ENCODE measurements at regions not wholly inside any gene's neighbourhood (a gene's known extent, or its start where the extent isn't known, plus 50 kb on each side); places are given as distances from the start of the nearest gene placed in this dataset.

DNA sequence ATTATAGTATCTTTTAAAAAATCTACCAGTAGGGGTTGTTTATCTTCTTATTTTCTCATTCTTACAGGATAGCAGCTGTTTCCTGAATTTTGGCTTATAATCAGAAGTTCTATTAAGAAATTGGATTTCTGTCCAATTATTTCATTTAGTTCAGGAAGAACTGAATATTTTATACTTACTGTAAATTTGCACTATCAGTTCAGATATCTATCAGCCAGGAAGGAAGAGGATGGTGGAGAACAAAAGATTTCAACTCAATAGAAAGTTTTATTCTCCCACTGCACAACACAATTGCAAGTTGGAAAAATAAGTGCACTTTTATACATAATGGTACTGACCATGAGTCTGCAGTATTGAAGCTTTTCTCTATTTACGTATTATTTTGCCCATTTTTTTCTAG lies 400.9 kb downstream of the PLOD2 start:
- FAIRE-seq, result no peak

DNA sequence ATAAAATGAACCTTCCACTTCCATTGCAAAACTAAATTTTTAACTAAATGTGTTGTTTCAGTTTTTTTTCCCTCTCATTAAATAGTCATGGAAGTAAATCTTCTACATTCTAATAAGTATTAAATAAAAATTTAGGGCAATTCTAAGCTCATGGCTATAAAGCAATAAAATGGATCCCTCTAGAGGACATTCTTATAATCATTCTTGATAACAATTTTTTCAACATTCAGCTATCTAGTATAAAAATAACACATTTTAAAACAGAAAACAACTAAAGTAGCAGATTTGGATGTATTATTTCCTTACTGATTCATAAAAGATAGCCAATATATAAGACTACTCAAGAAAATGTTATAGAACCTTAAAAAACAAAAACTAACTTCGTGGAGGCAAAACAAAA lies 393.1 kb downstream of the PLOD2 start:
- peak; percentile 94 for FAIRE-seq

DNA sequence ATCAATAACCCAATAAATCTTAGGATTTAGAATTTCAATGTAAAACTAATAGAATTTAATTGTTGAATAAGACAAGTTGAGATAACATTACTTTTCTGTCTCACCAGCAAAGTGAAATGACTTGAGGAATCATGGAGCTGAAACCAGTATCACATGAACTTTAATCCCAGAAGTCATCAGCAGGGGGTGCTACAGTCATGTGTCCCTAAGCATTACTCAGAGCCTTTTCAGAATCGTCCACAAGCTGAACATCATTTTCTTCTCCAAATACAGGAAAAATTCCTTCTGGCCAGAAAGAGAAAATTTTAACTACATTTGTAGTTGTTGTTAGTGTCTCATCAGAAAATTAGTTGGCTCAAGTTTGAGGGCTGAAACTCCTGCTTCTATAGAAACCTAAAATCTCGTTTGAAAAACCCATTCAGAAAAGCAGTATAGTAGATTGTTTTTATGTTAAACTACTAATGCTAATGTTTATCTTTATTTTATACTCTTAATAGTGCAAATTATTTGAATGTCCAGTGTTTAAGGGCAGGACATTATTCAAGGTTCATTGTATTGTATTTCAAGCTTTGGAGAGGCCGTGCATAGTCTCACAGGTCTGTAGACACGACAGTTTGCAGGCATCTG lies 384.1 kb downstream of the PLOD2 start:
- no peak for FAIRE-seq

DNA sequence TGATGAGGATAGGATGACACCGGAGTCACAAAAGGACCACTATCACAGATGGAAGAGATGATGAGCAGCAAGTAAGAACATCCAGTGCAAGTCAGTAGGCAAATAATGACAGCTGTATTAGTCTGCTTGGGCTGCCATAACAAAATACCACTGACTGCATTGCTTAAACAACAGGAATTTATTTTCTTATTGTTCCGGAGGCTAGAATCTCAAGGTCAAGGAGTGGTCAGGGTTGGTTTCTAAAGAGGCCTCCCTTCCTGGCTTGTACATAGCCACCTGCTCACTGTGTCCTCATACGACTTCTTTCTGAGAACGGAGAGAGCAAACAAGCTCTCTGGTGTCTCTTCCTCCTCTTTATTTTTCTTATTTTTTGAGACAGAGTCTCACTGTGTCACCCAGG lies 380.7 kb downstream of the PLOD2 start:
- FAIRE-seq, result no peak

DNA sequence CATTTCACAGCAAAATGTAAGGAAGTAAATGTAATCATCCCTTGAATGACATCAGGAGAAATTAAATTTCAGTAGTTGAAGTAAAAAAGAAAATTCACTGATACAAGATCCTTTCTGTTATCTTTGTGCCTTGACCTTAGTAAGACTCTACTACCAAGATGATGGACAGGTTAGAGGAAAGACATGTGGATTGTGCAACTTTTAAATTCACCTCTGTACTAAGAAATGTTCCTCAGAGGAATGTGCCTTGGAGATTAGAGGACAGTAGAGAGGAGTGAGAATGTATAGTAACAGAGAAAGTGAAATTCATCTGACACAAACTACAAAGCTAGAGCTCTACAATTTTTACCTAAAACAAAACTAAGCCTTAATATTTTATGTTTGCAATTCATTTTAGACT lies 375.3 kb downstream of the PLOD2 start:
- no peak for FAIRE-seq

DNA sequence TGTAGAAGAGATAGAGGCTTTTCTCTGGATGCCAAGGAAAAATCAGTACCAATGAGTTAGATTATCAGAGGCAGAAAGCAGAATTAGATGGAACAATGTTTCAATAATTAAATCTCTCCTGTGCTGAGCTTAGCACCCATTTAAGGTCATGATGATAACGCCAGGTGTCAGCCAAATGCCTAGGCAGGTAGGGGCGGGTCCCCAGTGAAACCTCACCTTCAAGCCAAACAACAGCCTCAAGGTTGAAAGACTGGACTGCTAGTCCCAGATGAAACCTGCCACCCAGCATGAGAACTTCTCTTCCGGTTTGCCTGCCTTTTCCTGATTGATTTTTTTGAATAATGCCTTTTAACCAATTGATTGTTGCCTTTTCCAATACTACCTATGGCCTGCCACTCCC lies 363.0 kb downstream of the PLOD2 start:
- FAIRE-seq, result no peak

DNA sequence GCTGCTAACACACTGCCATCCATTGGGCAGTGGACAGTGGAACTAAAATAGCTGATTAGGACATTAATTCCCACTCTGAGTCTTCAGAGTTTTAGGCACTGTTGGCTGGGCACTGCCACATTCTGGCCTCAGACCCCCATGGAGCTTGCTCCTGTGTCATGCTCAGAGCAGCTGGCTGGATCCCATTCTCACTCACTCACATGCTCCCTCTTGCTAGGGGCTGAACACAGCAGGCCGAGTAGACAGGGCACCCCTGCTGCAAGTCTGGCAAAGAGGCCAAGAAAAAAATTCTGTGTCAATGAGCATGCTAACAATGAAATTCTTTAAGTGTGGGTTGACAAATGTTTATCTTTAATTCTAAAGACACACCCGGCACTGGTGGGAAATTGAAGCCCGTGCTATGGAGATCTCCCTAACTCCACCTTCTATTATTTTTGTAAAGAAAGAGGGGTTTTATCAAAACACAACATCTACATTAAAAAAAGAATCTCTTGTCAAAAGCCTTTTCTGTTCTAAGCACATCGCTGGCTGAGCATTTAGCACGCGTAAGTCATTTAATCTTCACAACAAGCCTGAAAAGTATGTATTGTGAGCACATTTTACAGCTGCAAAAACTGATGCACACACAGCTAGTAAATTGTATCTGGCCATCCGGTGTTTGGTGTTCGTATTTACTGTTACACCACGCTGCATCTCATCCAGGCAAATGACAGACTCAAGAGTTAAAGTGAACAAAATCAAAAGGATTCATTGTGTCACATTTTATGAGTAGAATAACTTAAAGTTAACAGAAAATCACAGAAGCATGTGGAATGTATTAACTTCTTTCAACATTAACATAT lies 362.1 kb downstream of the PLOD2 start:
- peak; percentile 45 for FAIRE-seq

DNA sequence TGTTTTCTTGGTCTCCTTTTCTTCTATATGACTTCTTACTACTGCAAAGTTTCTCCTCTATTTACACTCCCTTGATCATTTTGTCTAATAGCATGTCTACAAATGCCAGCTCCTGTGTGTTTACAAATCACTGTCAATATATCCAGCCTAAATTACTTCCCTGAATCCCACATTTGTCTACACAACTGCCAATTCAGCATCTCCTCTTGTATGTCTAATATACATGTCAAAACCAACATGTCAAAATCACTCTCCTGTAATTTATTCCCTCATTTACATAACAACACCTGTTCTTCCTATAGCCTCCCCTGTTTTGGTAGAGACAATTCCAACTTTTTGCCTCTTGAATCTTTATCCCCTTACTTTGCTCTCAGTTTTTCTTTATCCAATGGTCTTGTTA lies 359.3 kb downstream of the PLOD2 start:
- FAIRE-seq, result no peak

DNA sequence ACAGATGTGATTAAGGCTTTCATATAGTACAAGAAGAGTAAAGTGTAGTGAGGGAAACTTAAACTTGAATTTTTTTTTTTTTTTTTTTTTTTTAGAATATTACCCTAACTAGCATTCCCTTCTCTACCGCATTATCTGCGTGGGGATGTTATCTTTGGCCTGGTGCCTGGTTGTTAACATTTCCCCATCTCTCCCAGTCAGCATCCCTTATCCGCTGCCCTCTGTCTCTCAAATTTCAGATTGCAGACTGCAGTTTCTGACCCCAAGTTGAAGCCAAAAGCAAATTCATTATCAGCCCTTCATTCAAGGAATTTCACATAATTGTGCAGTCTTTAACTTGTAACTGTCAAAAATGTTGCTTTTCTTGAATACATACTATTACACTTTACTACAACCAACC lies 353.0 kb downstream of the PLOD2 start:
- no peak for FAIRE-seq

DNA sequence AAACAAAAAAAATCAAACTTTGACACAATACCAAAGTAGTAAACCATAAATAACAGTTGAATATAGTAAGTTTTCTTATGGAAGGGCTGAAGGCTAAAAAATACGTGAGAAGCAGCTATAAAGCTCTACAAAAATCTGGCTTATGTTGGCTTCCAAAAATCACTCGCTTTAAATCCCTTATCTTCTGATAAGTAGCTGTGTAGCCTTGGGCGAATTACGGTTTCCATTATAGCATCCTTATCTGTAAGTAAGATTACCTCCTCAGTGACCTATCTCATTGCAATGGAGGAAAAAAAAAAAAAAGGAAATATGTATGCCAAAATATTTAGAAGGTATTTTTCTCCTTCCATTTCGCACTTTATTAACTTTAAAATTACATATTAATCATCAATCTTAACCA lies 348.6 kb downstream of the PLOD2 start:
- no peak for FAIRE-seq

DNA sequence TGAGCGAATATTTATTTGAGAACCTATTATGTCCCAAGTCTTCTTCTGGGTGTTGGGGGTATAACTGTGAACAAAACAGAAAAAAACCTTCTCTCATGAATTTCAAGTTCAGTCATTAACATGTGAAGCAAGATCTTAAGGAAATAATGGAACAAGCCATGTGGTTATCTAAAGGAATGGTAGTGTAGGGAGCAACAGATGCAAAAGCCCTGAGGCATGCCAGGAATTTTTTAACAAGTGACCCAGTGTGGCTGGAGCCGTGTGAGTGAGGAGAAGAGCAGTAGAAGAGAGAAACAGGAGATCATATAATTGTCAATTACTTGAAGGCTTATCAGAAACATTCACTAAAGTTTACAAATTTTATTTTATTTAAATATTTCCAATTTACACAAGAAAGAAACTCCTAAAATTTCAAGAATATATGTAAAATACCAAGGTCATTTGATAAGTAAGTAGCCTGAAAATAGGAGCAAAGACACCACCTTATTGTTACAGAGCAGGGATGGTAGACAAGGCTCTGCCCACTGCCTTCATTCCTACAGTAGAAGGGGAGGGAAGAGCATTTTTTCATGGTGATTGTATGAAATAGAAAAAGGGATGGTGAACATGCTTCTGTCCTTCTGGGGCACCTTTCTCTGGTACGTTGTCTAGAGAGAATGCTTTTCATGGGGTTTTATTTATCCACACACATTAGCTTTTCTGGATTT lies 345.1 kb downstream of the PLOD2 start:
- FAIRE-seq, result no peak

DNA sequence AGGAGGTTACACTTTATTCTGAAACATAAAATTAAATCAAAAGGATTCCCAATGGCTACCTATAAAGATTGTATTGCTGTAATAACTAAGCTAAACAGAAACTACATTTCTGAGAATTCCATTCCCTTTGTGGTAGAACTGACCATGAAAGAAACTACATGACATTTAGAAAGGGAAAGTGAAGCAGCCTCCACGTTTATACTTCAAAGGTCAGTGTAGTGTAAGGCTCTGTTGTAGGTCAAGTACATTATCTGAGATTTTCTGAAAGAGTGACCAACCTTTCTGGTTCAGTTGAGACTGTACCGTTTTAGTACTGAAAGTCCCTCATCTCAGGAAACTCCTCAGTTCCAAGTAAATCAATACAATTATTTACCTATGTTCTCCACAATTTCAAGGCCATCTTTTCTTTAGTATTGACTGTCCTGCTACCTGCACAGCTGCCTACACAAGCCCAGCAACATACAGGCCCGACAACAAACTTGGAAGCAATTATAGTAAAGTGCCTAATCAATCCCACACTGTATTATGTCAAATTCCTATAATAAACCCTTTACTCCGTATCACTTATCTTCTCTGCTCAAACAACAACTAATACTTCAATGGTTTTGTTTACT lies 343.0 kb downstream of the PLOD2 start:
- no peak for FAIRE-seq

DNA sequence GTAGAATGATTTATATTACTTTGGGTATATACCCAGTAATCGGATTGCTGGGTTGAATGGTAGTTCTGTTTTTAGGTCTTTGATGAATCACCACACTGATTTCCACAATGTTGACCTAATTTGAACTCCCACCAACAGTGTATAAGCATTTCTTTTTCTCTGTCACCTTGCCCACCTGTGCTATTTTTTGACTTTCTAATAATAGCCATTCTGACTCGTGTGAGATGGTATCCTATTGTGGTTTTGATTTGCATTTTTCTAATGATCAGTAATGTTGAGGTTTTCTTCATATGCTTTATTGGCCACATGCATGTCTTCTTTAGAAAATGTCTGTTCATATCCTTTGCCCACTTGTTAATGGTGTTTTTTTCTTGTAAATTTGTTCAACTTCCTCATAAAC lies 340.8 kb downstream of the PLOD2 start:
- no peak for FAIRE-seq

DNA sequence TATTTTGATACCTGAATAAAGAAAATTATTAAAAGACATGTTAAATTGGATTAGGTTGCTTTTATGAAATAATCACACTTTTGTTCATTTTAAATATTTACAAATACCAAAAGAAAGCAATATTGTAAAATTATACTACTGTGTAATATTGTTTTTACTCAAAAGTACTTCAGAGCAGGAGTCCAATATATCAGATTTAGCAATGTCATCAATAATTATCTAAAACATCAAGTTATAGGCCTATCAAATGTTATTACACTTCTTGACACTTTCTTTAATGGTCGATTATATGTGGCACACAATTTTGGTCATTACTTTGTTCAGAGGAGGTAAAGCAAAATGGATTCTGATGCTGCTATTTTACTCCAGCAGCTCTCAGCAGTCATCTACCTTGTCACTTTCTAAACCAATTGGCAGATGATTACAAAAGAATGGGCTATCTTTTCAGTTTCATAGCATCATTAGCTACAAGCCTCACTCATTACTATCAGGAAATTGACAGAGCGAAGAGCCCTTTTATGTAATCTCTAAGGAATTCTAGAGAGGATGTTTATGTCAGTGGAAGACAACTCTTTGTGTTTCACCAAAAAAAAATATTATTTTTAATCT lies 318.6 kb downstream of the PLOD2 start:
- FAIRE-seq, result no peak

DNA sequence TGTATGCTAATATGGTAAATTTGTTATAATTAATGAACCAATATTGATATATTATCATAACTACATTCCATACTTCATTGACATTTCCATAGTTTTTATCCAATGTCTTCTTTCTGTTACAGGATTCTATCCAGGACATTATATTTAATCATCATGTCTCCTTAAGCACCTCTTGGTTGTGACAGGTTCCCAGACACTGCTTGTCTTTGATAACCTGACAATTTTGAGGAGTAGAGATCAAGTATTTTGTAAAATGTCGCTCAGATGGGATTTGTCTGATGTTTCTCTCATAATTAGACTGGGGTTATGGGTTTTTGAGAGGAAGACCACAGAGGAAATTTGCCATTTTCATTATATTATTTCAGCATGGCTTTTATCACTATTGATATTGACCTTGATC lies 317.4 kb downstream of the PLOD2 start:
- no peak for FAIRE-seq

DNA sequence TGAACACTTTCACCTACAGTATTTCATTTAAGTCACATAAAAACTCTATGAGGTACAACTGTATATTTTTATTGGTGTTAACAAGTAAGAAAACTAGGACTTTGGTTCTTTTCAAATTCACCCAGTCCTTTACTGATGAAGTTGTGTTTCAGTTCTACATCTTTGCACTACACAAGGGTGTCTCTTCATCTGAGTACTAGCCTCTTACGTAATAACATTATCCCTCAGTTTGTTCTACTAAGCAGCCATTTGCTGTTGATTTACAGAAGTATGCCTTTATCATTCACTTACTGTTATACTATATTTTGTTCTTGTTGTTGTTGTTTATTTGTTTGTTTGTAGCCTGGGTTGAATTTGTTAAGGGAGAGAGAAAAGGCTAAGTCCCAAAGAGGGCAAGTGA lies 311.9 kb downstream of the PLOD2 start:
- no peak for FAIRE-seq

DNA sequence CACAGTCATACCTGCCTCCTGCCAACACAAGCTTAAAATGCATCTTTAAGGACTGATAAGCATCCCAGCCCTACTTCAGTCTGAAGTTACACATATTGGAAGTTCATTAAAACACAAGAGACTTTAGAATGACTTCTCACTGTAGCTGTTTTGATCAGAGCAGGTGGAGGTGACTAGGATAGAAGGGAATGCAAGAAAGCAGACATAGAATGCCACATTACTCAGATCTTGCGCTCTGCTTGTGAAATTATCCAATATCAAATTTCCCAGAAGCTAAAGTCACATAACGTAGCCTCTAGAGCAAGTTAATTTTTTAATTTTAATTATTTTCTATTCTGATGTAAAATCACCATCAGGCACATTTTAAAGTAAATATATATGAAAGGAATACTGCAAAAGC lies 306.5 kb downstream of the PLOD2 start:
- no peak for FAIRE-seq

DNA sequence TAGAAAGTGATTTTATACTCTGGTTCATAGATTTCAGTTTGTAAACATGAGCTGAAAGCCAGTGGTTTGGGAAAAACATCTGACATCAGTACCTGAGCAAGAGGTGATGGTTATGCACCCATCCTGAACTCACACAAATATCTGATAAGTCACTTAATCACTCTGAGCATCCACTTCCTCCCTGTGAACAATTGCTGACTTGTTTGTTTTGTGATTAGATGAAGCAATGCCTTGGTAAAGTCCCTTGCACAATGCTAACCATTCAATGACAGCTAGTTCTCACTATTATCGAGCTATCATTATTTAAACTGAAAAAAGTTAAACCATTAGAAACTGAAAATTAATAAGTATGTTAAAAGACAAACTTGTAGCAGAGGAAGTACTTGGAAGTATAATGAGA lies 303.0 kb downstream of the PLOD2 start:
- peak; percentile 29 for FAIRE-seq

DNA sequence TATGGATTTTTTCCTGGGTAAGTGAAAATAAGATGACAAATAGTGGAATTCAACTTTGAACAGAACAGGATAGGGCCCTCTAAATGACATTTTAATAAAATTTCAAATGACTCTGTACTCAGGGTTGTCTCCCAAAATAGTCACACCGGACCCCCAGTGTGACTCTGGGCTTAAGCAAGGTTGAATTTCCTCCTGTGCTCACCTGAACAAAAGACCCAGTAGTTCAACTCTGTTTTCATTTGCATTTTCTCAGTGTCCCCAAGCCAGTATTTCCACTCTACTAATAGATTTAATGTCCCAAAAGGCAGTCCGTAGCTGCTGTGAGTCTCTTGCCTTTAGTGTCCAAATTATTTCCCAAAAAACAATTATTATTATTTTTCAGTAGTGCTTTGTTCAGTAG lies 296.6 kb downstream of the PLOD2 start:
- FAIRE-seq, result no peak

DNA sequence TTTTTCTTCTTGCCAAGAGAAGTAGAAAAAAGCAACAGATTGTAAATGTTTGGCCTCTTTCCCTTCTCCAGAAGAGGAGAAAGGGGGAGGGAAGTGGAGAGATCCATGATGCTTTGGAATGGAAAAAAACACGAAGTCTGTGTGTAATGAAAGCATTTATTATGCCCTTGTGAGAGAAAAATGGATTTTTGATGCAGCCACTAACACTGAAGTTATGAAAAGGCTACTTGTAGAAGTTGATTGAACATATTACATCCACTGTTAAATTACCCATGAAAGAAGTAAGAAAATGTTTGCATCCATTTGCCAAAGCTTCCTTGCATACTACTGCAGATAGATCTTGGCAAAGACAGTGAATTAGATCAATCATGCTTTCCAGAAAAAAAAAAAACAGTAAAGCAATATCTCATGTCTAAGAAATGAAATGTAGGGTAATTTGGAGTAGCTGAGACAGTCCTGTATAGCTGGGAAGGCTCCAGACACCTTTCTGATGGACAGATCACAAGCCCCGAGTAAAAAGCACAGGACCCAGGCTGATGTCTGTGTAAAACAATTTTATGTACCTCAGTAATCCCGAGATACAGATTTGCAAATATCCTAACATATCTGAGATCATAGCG lies 295.5 kb downstream of the PLOD2 start:
- FAIRE-seq, result no peak

DNA sequence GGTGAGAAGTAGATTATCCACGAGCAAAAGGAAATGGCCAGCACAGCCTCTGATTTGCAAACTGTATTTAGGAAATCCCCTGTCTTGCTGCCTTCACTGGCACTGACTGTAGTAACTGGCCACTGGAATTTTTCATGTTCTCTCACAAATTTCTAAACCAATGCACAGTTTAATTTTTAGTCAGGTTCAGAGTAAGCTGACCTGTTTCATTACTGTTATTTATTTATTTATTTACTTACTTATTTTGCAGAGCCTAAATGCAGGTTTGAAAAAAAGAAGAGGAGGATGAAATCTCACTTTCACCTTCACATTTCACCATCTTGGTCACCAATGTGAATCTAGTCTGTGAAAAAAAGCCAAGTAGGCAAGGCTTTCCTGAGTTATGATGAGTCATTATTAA lies 291.0 kb downstream of the PLOD2 start:
- FAIRE-seq, result no peak

DNA sequence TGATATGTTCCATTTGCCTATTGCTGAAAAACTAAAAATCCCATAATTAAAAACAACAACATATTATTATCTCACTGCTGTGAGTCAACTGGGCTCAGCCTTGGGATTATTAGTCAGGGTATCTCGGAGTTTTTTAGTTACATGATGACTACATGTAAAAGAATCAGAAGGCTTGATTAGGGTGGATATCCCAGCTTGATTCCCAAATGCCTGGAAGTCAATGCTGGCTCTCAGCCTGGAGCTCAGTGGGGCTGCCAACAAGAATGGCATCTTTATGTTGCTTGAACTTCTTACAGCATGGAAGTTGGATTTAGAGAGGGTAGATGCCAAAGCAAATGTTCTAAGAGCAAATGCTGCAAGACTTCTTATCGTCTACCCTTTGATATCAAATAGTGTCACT lies 278.5 kb downstream of the PLOD2 start:
- FAIRE-seq, result no peak

DNA sequence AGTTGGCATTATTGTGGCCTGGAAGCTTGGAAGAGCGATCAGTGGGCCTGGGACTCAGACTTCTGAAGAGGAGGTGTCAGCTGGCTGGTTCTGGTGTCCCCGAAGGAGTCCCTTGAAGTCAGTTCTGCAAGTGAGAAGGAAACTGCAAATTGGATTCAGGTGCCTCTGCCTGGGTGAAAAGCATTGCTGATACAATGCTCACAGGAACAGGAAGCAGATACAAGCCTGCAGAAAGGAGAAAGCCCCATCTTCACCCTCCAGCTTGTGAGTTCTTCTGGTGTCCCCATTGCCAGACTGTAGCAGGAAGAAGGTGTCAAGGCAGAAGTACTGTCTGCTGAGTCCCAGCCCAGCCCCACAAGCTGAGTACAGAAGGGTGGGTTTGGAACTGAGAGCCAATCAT lies 271.3 kb downstream of the PLOD2 start:
- FAIRE-seq, result no peak

Data from endometrium (tissue), 2 donors.